ENCODE measurements at regions not wholly inside any gene's neighbourhood (a gene's known extent, or its start where the extent isn't known, plus 50 kb on each side); places are given as distances from the start of the nearest gene placed in this dataset.

GRCh38 chr4:167713756-167714155, 378.6 kb upstream of the ANXA10 start:
- TF ChIP-seq EZH2 (IDR thresholded peaks at IDR 0.05; ENCODE audit: borderline replicate concordance, low read length) (no peak), CTCF (conservative IDR thresholded peaks at IDR 0.05 in 1 of 2, IDR thresholded peaks at IDR 0.05 in 1 of 2; ENCODE audit: extremely low read depth in 1 of 2, insufficient read depth in 1 of 2, low read depth in 1 of 2, low read length in 2 of 2) (no peak)
